ENCODE measurements at regions not wholly inside any gene's neighbourhood (a gene's known extent, or its start where the extent isn't known, plus 50 kb on each side); places are given as distances from the start of the nearest gene placed in this dataset.

DNA sequence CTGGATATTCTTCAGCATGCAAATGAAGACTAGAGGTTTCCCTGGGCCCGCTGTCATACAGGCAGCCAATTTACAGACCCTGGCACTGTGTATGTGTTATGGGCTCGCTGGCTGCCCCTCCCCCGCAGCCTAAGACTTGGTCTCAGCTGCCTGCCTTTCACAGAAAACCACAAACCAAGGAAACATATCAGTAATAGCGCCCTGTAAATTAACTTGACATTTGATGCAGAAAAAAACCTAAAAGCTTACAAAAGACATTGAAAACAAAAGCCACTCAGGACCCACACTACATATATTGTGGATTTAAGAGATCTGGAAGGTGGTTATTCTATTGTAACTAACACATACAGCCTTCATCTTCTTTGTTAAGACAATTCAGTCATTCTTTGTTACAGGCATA is 287.0 kb upstream of the TMEM161B start:
- POLR2A ChIA-PET = no interaction called here
- H3K4me1 Mint-ChIP-seq (ENCODE audit: low read depth) = peaks cover 5% of the 10 kb centered on the region
- Histone ChIP-seq H3K36me3 (ENCODE audit: insufficient read depth, low read length) (no peaks in the 10 kb centered on the region), H3K27ac (ENCODE audit: low read depth in 1 of 2, low read length in 2 of 2) (no peak overlapping the region), H3K9me3 (ENCODE audit: control insufficient read depth in 1 of 2, insufficient read depth in 1 of 2, low read length in 2 of 2) (no peaks in the 10 kb centered on the region), H3K4me3 (ENCODE audit: low read length) (no peak overlapping the region), H3K27me3 (ENCODE audit: control insufficient read depth in 1 of 2, insufficient read depth in 2 of 2, low read length in 2 of 2) (no peaks in the 10 kb centered on the region), H3K4me1 (ENCODE audit: insufficient read depth, low read length) (no peaks in the 10 kb centered on the region)
- H3K36me3 Mint-ChIP-seq (ENCODE audit: low read depth) = no peaks in the 10 kb centered on the region
- ATAC-seq (ENCODE audit: poor library complexity) (no peak), DNase-seq (no peak)
- H3K27me3 Mint-ChIP-seq = peaks cover 5% of the 10 kb centered on the region
- no peak overlapping the region for H3K27ac Mint-ChIP-seq
- TF ChIP-seq, protein P1, sequence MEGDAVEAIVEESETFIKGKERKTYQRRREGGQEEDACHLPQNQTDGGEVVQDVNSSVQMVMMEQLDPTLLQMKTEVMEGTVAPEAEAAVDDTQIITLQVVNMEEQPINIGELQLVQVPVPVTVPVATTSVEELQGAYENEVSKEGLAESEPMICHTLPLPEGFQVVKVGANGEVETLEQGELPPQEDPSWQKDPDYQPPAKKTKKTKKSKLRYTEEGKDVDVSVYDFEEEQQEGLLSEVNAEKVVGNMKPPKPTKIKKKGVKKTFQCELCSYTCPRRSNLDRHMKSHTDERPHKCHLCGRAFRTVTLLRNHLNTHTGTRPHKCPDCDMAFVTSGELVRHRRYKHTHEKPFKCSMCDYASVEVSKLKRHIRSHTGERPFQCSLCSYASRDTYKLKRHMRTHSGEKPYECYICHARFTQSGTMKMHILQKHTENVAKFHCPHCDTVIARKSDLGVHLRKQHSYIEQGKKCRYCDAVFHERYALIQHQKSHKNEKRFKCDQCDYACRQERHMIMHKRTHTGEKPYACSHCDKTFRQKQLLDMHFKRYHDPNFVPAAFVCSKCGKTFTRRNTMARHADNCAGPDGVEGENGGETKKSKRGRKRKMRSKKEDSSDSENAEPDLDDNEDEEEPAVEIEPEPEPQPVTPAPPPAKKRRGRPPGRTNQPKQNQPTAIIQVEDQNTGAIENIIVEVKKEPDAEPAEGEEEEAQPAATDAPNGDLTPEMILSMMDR (IDR thresholded peaks at IDR 0.05) = no peak
- intact Hi-C loops (cut with DNase I, micrococcal nuclease) = no loop called here
- CTCF ChIA-PET = no interaction called here
- no peak overlapping the region for H3K4me3 Mint-ChIP-seq
- H3K9me3 Mint-ChIP-seq = no peaks in the 10 kb centered on the region

DNA sequence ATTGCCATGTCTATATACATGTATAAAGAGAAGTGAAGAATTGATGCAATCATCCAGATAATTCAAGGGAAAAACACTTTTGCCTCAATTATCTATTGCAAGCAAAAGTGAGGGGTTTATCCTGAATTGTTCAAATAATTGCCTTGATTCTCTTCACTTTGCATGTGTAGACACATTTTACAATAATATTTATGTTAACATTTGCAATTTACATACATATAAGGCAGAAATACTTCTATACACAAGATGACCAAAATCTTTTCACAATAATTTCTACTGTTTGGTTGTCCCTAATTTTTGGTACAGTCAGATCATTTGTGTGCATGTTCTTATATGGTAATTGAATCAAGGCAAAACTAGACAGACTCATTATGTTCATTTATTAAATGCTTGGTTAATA is 285.3 kb upstream of the TMEM161B start:
- no peaks in the 10 kb centered on the region for H3K36me3 Mint-ChIP-seq (ENCODE audit: low read depth)
- H3K4me1 Mint-ChIP-seq (ENCODE audit: low read depth) = peaks cover 5% of the 10 kb centered on the region
- Histone ChIP-seq H3K4me3 (ENCODE audit: low read length) (no peak overlapping the region), H3K27me3 (ENCODE audit: control insufficient read depth in 1 of 2, insufficient read depth in 2 of 2, low read length in 2 of 2) (no peaks in the 10 kb centered on the region), H3K9me3 (ENCODE audit: control insufficient read depth in 1 of 2, insufficient read depth in 1 of 2, low read length in 2 of 2) (no peaks in the 10 kb centered on the region), H3K36me3 (ENCODE audit: insufficient read depth, low read length) (no peaks in the 10 kb centered on the region), H3K27ac (ENCODE audit: low read depth in 1 of 2, low read length in 2 of 2) (no peak overlapping the region), H3K4me1 (ENCODE audit: insufficient read depth, low read length) (no peaks in the 10 kb centered on the region)
- H3K27me3 Mint-ChIP-seq = peaks cover 5% of the 10 kb centered on the region
- intact Hi-C loops (cut with DNase I, micrococcal nuclease) = no loop called here
- H3K4me3 Mint-ChIP-seq = no peak overlapping the region
- no peak for ATAC-seq (ENCODE audit: poor library complexity)
- POLR2A ChIA-PET = no interaction called here
- no peak for DNase-seq
- TF ChIP-seq, protein P1 (IDR thresholded peaks at IDR 0.05) = no peak
- H3K27ac Mint-ChIP-seq = no peak overlapping the region
- no peaks in the 10 kb centered on the region for H3K9me3 Mint-ChIP-seq
- CTCF ChIA-PET = no interaction called here

DNA sequence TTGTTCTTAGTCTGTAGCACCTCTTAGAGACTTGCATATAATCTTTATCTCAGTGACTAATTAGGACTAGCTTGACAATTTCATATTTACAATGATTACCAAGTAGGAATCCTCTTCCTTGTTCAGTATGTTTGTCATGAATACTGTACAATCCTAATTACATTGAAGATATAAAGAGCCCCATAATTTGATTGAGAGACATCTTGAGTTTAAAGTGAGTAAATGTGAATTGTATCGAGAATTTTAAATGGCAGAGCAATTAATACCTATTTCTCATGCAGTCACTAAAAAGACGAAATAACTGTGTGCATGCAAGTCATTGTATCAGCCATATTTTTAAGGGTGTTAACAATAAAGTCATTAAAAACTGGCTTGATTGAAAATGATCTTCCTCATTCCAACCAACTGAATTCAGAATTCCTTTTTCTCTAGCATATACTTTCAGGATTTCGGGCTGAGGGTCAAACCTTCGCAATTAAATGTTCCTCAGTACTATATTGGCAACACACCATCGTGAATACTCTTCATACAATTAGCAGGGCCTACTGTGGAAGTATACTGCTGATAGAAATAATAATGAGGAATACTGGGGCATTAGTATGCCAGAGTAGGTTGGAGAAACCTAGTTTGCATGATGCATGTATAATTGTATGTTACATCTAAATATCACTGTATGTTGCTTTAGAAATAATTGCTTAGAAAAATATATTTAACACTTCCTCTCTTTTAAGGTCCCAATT is 284.7 kb upstream of the TMEM161B start:
- Histone ChIP-seq H3K9me3 (ENCODE audit: control insufficient read depth in 1 of 2, insufficient read depth in 1 of 2, low read length in 2 of 2) (no peaks in the 10 kb centered on the region), H3K4me1 (ENCODE audit: insufficient read depth, low read length) (no peaks in the 10 kb centered on the region), H3K27ac (ENCODE audit: low read depth in 1 of 2, low read length in 2 of 2) (no peak overlapping the region), H3K27me3 (ENCODE audit: control insufficient read depth in 1 of 2, insufficient read depth in 2 of 2, low read length in 2 of 2) (no peaks in the 10 kb centered on the region), H3K36me3 (ENCODE audit: insufficient read depth, low read length) (no peaks in the 10 kb centered on the region), H3K4me3 (ENCODE audit: low read length) (no peak overlapping the region)
- POLR2A ChIA-PET = no interaction called here
- H3K27me3 Mint-ChIP-seq = peaks cover 8% of the 10 kb centered on the region
- CTCF ChIA-PET = no interaction called here
- intact Hi-C loops (cut with DNase I, micrococcal nuclease) = no loop called here
- TF ChIP-seq, protein P1 (IDR thresholded peaks at IDR 0.05) = no peak
- DNase-seq (no peak), ATAC-seq (ENCODE audit: poor library complexity) (no peak)
- no peak overlapping the region for H3K4me3 Mint-ChIP-seq
- peaks cover 5% of the 10 kb centered on the region for H3K4me1 Mint-ChIP-seq (ENCODE audit: low read depth)
- no peaks in the 10 kb centered on the region for H3K36me3 Mint-ChIP-seq (ENCODE audit: low read depth)
- H3K27ac Mint-ChIP-seq = no peak overlapping the region
- H3K9me3 Mint-ChIP-seq = no peaks in the 10 kb centered on the region

Data from CD4-positive, alpha-beta T cell (primary cell).